ENCODE measurements at regions not wholly inside any gene's neighbourhood (a gene's known extent, or its start where the extent isn't known, plus 50 kb on each side); places are given as distances from the start of the nearest gene placed in this dataset.

DNA sequence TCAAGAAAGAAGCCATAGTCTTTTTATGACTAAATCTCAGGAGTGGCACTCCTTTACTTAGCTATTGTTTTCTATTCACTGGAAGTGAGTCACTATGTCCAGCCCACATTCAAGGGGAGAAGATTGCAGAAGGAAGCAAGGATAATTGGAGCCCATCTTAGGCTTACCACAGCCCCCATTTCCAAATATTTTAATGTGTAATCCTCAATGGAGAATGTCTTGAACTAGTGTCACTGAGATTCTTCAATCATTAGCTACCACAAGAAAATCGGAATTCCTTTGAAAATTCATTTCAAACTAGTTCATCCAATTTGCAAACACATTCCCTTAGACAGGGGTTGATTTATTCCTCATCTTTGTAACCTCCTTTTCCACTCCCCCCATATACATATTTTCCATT, 84.7 kb downstream of the DLEU7 start:
- intact Hi-C loops (cut with DNase I), result no loop called here
- Histone ChIP-seq H3K9me3 (no peaks in the 10 kb centered on the region), H3K36me3 (replicated peaks in 1 of 2; ENCODE audit: insufficient read depth in 1 of 2, low read depth in 2 of 2) (no peaks in the 10 kb centered on the region), H3K27ac (no peak overlapping the region), H3K4me3 (no peak overlapping the region), H3K4me1 (no peaks in the 10 kb centered on the region), H3K27me3 (no peaks in the 10 kb centered on the region)
- DNase-seq (no peak), ATAC-seq (no peak)
- 65 to 74% methylated on average over 1 of the region's 1 CpG for WGBS, 2 donors
- TF ChIP-seq, protein P1, sequence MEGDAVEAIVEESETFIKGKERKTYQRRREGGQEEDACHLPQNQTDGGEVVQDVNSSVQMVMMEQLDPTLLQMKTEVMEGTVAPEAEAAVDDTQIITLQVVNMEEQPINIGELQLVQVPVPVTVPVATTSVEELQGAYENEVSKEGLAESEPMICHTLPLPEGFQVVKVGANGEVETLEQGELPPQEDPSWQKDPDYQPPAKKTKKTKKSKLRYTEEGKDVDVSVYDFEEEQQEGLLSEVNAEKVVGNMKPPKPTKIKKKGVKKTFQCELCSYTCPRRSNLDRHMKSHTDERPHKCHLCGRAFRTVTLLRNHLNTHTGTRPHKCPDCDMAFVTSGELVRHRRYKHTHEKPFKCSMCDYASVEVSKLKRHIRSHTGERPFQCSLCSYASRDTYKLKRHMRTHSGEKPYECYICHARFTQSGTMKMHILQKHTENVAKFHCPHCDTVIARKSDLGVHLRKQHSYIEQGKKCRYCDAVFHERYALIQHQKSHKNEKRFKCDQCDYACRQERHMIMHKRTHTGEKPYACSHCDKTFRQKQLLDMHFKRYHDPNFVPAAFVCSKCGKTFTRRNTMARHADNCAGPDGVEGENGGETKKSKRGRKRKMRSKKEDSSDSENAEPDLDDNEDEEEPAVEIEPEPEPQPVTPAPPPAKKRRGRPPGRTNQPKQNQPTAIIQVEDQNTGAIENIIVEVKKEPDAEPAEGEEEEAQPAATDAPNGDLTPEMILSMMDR (IDR thresholded peaks at IDR 0.05), result no peak
- TF ChIP-seq POLR2A (IDR thresholded peaks at IDR 0.05), result no peak

DNA sequence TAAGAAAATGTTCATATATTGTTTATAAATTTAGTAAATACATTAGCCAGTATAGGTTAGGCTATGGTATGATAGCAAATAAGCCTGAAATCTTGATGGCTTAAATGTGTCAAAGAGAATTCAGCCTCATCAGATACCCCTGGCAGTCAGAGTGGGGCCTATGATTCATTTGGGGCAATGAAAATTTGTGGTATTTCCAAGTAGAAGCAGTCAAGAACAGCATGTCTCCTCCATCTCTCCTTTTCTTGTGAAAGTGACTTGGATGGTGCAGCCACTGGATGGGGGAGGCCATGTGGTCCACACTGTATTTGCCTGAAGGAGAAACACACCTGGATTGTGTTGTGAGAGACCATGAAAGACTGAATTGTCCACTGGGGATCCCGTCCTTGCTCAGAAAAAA, 82.7 kb downstream of the DLEU7 start:
- H3K4me1 ChIP-seq, result no peaks in the 10 kb centered on the region
- no peaks in the 10 kb centered on the region for H3K9me3 ChIP-seq
- no peak overlapping the region for H3K4me3 ChIP-seq
- no peaks in the 10 kb centered on the region for H3K27me3 ChIP-seq
- no peak overlapping the region for H3K27ac ChIP-seq
- ATAC-seq (no peak), DNase-seq (no peak)
- intact Hi-C loops (cut with DNase I), result no loop called here
- WGBS, 2 donors, result 53 to 72% methylated on average over 1 of the region's 1 CpG
- TF ChIP-seq, protein P1 (IDR thresholded peaks at IDR 0.05), result no peak
- no peak for TF ChIP-seq POLR2A (IDR thresholded peaks at IDR 0.05)
- no peaks in the 10 kb centered on the region for H3K36me3 ChIP-seq (replicated peaks in 1 of 2; ENCODE audit: insufficient read depth in 1 of 2, low read depth in 2 of 2)

DNA sequence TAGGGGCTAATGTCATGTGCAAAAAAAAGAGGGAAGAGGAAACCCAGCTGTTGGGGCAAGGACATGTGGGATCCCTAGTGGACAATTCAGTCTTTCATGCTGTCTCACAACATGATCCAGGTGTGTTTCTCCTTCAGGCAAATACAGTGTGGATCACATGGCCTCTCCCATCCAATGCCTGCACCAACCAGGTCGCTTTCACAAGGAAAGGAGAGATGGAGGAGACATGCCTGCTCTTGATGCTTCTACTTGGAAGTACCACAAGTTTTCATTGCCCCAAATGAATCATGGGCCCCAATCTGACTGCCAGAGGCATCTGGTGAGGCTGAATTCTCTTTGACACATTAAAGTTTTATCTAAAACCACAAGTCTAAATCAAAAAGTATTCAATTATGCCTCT, 82.1 kb downstream of the DLEU7 start:
- DNase-seq (no peak), ATAC-seq (no peak)
- intact Hi-C loops (cut with DNase I), result no loop called here
- Histone ChIP-seq H3K36me3 (replicated peaks in 1 of 2; ENCODE audit: insufficient read depth in 1 of 2, low read depth in 2 of 2) (no peaks in the 10 kb centered on the region), H3K4me1 (no peaks in the 10 kb centered on the region), H3K9me3 (no peaks in the 10 kb centered on the region), H3K27ac (no peak overlapping the region), H3K27me3 (no peaks in the 10 kb centered on the region), H3K4me3 (no peak overlapping the region)
- WGBS, 2 donors, result 85 to 90% methylated on average over 1 of the region's 1 CpG
- TF ChIP-seq, protein P1 (IDR thresholded peaks at IDR 0.05), result no peak
- TF ChIP-seq POLR2A (IDR thresholded peaks at IDR 0.05), result no peak

DNA sequence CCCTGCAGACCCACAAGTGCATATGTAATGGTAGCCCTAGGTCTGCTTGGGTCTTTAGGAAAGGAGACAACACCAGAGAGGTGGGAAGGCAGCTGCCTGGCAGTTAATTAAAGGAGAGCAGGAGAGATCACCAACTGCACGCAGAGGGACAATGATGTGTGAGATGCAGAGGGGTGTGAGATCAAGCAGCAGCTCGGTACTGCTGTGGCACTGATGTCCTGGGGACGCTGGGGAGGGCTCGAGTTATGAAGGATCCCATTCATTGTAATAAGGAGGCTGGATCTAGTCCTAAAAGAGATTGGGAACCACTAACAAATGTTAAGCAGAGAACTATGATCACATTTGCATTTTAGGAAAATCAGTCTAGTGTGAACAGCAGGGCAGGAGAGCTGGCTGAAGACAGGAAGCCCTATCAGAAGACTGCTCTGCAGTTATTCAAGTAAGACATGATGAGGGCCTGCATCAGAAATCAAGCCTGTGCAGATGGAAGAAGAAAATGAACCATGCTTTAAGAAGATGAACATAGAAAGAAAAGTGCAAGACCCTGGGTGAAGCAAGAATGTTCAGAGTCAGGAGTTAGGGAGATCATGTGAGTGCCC, 80.4 kb downstream of the DLEU7 start:
- Histone ChIP-seq H3K4me1 (no peaks in the 10 kb centered on the region), H3K4me3 (no peak overlapping the region), H3K9me3 (no peaks in the 10 kb centered on the region), H3K27ac (no peak overlapping the region), H3K27me3 (no peaks in the 10 kb centered on the region), H3K36me3 (replicated peaks in 1 of 2; ENCODE audit: insufficient read depth in 1 of 2, low read depth in 2 of 2) (no peaks in the 10 kb centered on the region)
- no peak for DNase-seq
- ATAC-seq, result no peak
- TF ChIP-seq POLR2A (IDR thresholded peaks at IDR 0.05), result no peak
- TF ChIP-seq, protein P1 (IDR thresholded peaks at IDR 0.05), result no peak
- WGBS, 2 donors, result 77 to 78% methylated on average over 4 of the region's 4 CpGs
- intact Hi-C loops (cut with DNase I), result no loop called here

DNA sequence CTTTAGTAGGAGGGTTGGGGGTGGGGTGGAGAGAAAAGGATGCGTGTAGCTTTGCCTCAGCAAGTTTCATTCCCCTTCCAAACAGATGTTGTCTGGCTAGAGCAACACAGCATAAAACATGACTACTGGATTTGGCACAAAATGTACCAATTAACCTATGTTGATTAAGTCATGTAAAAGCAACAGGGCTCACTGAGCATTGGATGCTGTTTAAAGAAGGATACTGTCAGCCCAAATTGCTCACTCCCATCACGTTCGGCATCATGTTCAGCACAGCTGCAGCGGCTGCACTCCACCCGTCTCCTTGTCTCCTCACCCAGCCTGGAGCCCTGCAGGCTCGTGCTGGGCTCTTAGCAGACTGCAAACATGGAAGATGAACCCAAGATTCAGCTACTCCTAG, 77.5 kb downstream of the DLEU7 start:
- no peaks in the 10 kb centered on the region for H3K9me3 ChIP-seq
- ATAC-seq, result no peak
- TF ChIP-seq POLR2A (IDR thresholded peaks at IDR 0.05), result no peak

More for the DNA sequence above, 77.5 kb downstream of the DLEU7 start:
- Histone ChIP-seq H3K4me1 (no peaks in the 10 kb centered on the region), H3K27ac (no peak overlapping the region), H3K27me3 (no peaks in the 10 kb centered on the region), H3K36me3 (replicated peaks in 1 of 2; ENCODE audit: insufficient read depth in 1 of 2, low read depth in 2 of 2) (no peaks in the 10 kb centered on the region), H3K4me3 (no peak overlapping the region)
- intact Hi-C loops (cut with DNase I), result no loop called here
- no peak for DNase-seq
- WGBS, 2 donors, result 76 to 78% methylated on average over 4 to 6 of the region's 6 CpGs

All from body of pancreas (tissue), 4 donors.